HG03103 (cell line): ENCODE measurements at regions not wholly inside any gene's neighbourhood (a gene's known extent, or its start where the extent isn't known, plus 50 kb on each side); places are given as distances from the start of the nearest gene placed in this dataset.
"Not testable (repeated sequence)": the region's sequence is repeated elsewhere in the genome, so short reads cannot be mapped to it uniquely, and the experiment has no call there.

Source experiments
- ATAC-seq: cut with Tn5 transposase; IDR thresholded peaks from one replicate; pipeline ENCODE4 v1.9.1; 2021; ENCODE audit warnings: low read depth; ENCODE audit not compliant: unreplicated experiment

- no peak for ATAC-seq
Observed at GRCh38 chr11:15683528-15683927, 568.8 kb downstream of the INSC start.

- ATAC-seq, result no peak
Observed at GRCh38 chr11:15685306-15685705, 570.6 kb downstream of the INSC start.

- not testable (repeated sequence) for ATAC-seq
Observed at GRCh38 chr11:15686259-15686658, 571.5 kb downstream of the INSC start.

- ATAC-seq, result no peak
Observed at GRCh38 chr11:15687342-15687741, 572.6 kb downstream of the INSC start.

GRCh38 chr11:15688351-15688792, 573.6 kb downstream of the INSC start:
- ATAC-seq, result no peak

GRCh38 chr11:15690320-15690719, 575.6 kb downstream of the INSC start:
- ATAC-seq, result no peak

- ATAC-seq, result peak; percentile 59
Observed at GRCh38 chr11:15692739-15693138, 578.0 kb downstream of the INSC start.

- ATAC-seq, result no peak
Observed at GRCh38 chr11:15695096-15695721, 580.5 kb downstream of the INSC start.

- ATAC-seq, result no peak
Observed at GRCh38 chr11:15696069-15696468, 581.3 kb downstream of the INSC start.

GRCh38 chr11:15697437-15698236, 582.9 kb downstream of the INSC start:
- no peak for ATAC-seq

GRCh38 chr11:15698855-15699254, 584.1 kb downstream of the INSC start:
- ATAC-seq, result no peak

- no peak for ATAC-seq
Observed at GRCh38 chr11:15699978-15700377, 585.3 kb downstream of the INSC start.

- ATAC-seq, result no peak
Observed at GRCh38 chr11:15700456-15700855, 585.7 kb downstream of the INSC start.

GRCh38 chr11:15704064-15704463, 589.3 kb downstream of the INSC start:
- ATAC-seq, result no peak

- no peak for ATAC-seq
Observed at GRCh38 chr11:15704556-15704955, 589.8 kb downstream of the INSC start.

- no peak for ATAC-seq
Observed at GRCh38 chr11:15705891-15706290, 591.2 kb downstream of the INSC start.

GRCh38 chr11:15707194-15707593, 592.5 kb downstream of the INSC start:
- ATAC-seq, result no peak

- ATAC-seq, result no peak
Observed at GRCh38 chr11:15707971-15708370, 593.2 kb downstream of the INSC start.

- ATAC-seq, result no peak
Observed at GRCh38 chr11:15710580-15711275, 596.0 kb downstream of the INSC start.

GRCh38 chr11:15711311-15711710, 596.6 kb downstream of the INSC start:
- no peak for ATAC-seq

GRCh38 chr11:15714641-15715399, 600.1 kb downstream of the INSC start:
- ATAC-seq, result no peak
